SK-N-SH (cell line): ENCODE measurements at regions not wholly inside any gene's neighbourhood (a gene's known extent, or its start where the extent isn't known, plus 50 kb on each side); places are given as distances from the start of the nearest gene placed in this dataset.

Experiments
- CHD2 ChIP-seq: fragments of 150-350 bp; IDR thresholded peaks from 2 replicates; pipeline ENCODE4 v1.6.1; 2018; ENCODE audit warnings: low read length; ENCODE audit not compliant: partially characterized antibody
- EP300 ChIP-seq, 2 experiments: IDR thresholded peaks; 2 replicates each; pipeline versions ENCODE4 v1.4.0 to v1.6.1; 2012; ENCODE audit warnings: borderline replicate concordance in 1 of 2, low read depth in 1 of 2, low read length in 1 of 2
- FOXJ3 ChIP-seq: sonication (generic); formaldehyde crosslinking; IDR thresholded peaks from 2 replicates; pipeline ENCODE4 v1.5.1; 2020; ENCODE audit warnings: mild to moderate bottlenecking, missing genetic modification reagents
- JUND ChIP-seq: IDR thresholded peaks from 2 replicates; pipeline ENCODE4 v1.4.0; 2012
- MEF2A ChIP-seq: IDR thresholded peaks from 2 replicates; pipeline ENCODE4 v1.4.0; 2012; ENCODE audit warnings: low read depth, borderline replicate concordance
- NRF1 ChIP-seq: IDR thresholded peaks from 2 replicates; pipeline ENCODE4 v1.6.1; 2012; ENCODE audit warnings: low read depth, mild to moderate bottlenecking, low read length
- REST ChIP-seq: IDR thresholded peaks from 2 replicates; pipeline ENCODE4 v1.6.1; 2012; ENCODE audit warnings: mild to moderate bottlenecking, low read depth, low read length, moderate library complexity
- TF ChIP-seq, protein P1 (sequence below): fragments of 200-600 bp; sonication (generic); IDR thresholded peaks from 2 replicates; pipeline ENCODE4 v1.6.1; 2017; ENCODE audit warnings: antibody characterized with exemption, mild to moderate bottlenecking, moderate library complexity
- TF ChIP-seq, protein P2 (sequence below): IDR thresholded peaks from 2 replicates; pipeline ENCODE4 v1.4.0; 2012; ENCODE audit warnings: low read depth

GRCh38 chr1:13990939-13991338 is 291.0 kb downstream of the PRDM2 start:
- TF ChIP-seq JUND (no peak), MEF2A (no peak), NRF1 (no peak), EP300 (IDR thresholded peaks at IDR 0.05; ENCODE audit: borderline replicate concordance in 1 of 2, low read depth in 1 of 2, low read length in 1 of 2) (no peak), CHD2 (no peak), FOXJ3 (CRISPR knock-in tag) (no peak), REST (no peak)
- TF ChIP-seq, protein P1, sequence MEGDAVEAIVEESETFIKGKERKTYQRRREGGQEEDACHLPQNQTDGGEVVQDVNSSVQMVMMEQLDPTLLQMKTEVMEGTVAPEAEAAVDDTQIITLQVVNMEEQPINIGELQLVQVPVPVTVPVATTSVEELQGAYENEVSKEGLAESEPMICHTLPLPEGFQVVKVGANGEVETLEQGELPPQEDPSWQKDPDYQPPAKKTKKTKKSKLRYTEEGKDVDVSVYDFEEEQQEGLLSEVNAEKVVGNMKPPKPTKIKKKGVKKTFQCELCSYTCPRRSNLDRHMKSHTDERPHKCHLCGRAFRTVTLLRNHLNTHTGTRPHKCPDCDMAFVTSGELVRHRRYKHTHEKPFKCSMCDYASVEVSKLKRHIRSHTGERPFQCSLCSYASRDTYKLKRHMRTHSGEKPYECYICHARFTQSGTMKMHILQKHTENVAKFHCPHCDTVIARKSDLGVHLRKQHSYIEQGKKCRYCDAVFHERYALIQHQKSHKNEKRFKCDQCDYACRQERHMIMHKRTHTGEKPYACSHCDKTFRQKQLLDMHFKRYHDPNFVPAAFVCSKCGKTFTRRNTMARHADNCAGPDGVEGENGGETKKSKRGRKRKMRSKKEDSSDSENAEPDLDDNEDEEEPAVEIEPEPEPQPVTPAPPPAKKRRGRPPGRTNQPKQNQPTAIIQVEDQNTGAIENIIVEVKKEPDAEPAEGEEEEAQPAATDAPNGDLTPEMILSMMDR = no peak
- TF ChIP-seq, protein P2, sequence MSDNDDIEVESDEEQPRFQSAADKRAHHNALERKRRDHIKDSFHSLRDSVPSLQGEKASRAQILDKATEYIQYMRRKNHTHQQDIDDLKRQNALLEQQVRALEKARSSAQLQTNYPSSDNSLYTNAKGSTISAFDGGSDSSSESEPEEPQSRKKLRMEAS = no peak
